Transverse colon (tissue), 3 donors: ENCODE measurements at regions not wholly inside any gene's neighbourhood (a gene's known extent, or its start where the extent isn't known, plus 50 kb on each side); places are given as distances from the start of the nearest gene placed in this dataset.

Experiments
- CTCF ChIP-seq, 5 experiments: fragments of 200-600 bp in 3 of 5; fragments of 450-650 bp in 2 of 5; sonication (generic) in 3 of 5; IDR thresholded peaks; 1 replicate in 2 of 5; 2 replicates in 3 of 5; pipeline ENCODE4 v1.5.1; 2016 to 2017; ENCODE audit warnings: antibody characterized with exemption in 5 of 5, inconsistent platforms in 3 of 5, mild to moderate bottlenecking in 2 of 5, moderate library complexity in 1 of 5
- EP300 ChIP-seq: sonication (generic); formaldehyde crosslinking; IDR thresholded peaks from one replicate; pipeline ENCODE4 v1.6.1; 2017; ENCODE audit warnings: antibody characterized with exemption, low read depth
- POLR2A ChIP-seq: fragments of 450-650 bp; IDR thresholded peaks from one replicate; pipeline ENCODE4 v1.6.1; 2016; ENCODE audit warnings: antibody characterized with exemption, mild to moderate bottlenecking, moderate library complexity

GRCh38 chr18:75156139-75156750 lies 52.7 kb downstream of the PTGR3 start:
- no peak for TF ChIP-seq CTCF (IDR thresholded peaks at IDR 0.05)
- TF ChIP-seq POLR2A: no peak
- TF ChIP-seq EP300: no peak
